Stimulated activated naive CD8-positive, alpha-beta T cell treated with anti-CD3 and anti-CD28 coated beads, Interleukin-15, Interleukin-2, amounts not matched to agents 100 U/mL and 50 U/mL, for 24 hours (primary cell): ENCODE measurements at regions not wholly inside any gene's neighbourhood (a gene's known extent, or its start where the extent isn't known, plus 50 kb on each side); places are given as distances from the start of the nearest gene placed in this dataset.
"Not testable (repeated sequence)": the region's sequence is repeated elsewhere in the genome, so short reads cannot be mapped to it uniquely, and the experiment has no call there.

Experiments
- ATAC-seq: fragments of 150-1000 bp; cut with Tn5 transposase; one replicate; pipeline ENCODE4 v1.10.0; 2021
- DNase-seq: peaks from one replicate; pipeline ENCODE4 v3.0.0; 2021

GRCh38 chr3:31186041-31186440 lies 291.6 kb upstream of the GADL1 start:
- DNase-seq (no peak), ATAC-seq (no peak)

- DNase-seq, result no peak
- no peak for ATAC-seq
Measured at GRCh38 chr3:31187380-31187779, 292.9 kb upstream of the GADL1 start.

GRCh38 chr3:31188112-31188511 lies 293.7 kb upstream of the GADL1 start:
- ATAC-seq (no peak), DNase-seq (no peak)

- DNase-seq (no peak), ATAC-seq (no peak)
Measured at GRCh38 chr3:31189330-31189729, 294.9 kb upstream of the GADL1 start.

GRCh38 chr3:31189971-31190370 lies 295.5 kb upstream of the GADL1 start:
- no peak for DNase-seq

GRCh38 chr3:31191354-31191753 lies 296.9 kb upstream of the GADL1 start:
- ATAC-seq (no peak), DNase-seq (no peak)

More at GRCh38 chr3:31189971-31190370, 295.5 kb upstream of the GADL1 start:
- no peak for ATAC-seq

- DNase-seq (no peak), ATAC-seq (no peak)
Measured at GRCh38 chr3:31193429-31193828, 299.0 kb upstream of the GADL1 start.

- ATAC-seq (no peak), DNase-seq (no peak)
Measured at GRCh38 chr3:31193871-31194270, 299.4 kb upstream of the GADL1 start.

GRCh38 chr3:31196261-31196660 lies 301.8 kb upstream of the GADL1 start:
- no peak for DNase-seq

GRCh38 chr3:31196881-31197364 lies 302.5 kb upstream of the GADL1 start:
- ATAC-seq (no peak), DNase-seq (no peak)

More at GRCh38 chr3:31196261-31196660, 301.8 kb upstream of the GADL1 start:
- no peak for ATAC-seq

GRCh38 chr3:31197941-31198340 lies 303.5 kb upstream of the GADL1 start:
- DNase-seq (no peak), ATAC-seq (no peak)

- DNase-seq, result no peak
- ATAC-seq, result no peak
Measured at GRCh38 chr3:31198890-31199289, 304.4 kb upstream of the GADL1 start.

GRCh38 chr3:31203960-31204795 lies 309.7 kb upstream of the GADL1 start:
- DNase-seq, result no peak
- no peak for ATAC-seq

GRCh38 chr3:31204796-31205056 lies 310.3 kb upstream of the GADL1 start:
- ATAC-seq, DNase-seq: not testable (repeated sequence)

GRCh38 chr3:31210068-31210645 lies 315.7 kb upstream of the GADL1 start:
- DNase-seq (no peak), ATAC-seq (no peak)

- no peak for DNase-seq
- ATAC-seq, result peak; percentile 16
Measured at GRCh38 chr3:31213869-31214486, 318.7 kb upstream of the STT3B start.

GRCh38 chr3:31218082-31218481 lies 314.6 kb upstream of the STT3B start:
- no peak for DNase-seq
- ATAC-seq, result peak; percentile 38

- ATAC-seq (no peak), DNase-seq (no peak)
Measured at GRCh38 chr3:31219131-31219843, 313.4 kb upstream of the STT3B start.

- DNase-seq, result no peak
Measured at GRCh38 chr3:31220431-31220830, 312.3 kb upstream of the STT3B start.

GRCh38 chr3:31223278-31223677 lies 309.4 kb upstream of the STT3B start:
- DNase-seq (no peak), ATAC-seq (no peak)

More at GRCh38 chr3:31220431-31220830, 312.3 kb upstream of the STT3B start:
- no peak for ATAC-seq

GRCh38 chr3:31224936-31225335 lies 307.8 kb upstream of the STT3B start:
- no peak for ATAC-seq
- DNase-seq, result no peak

- ATAC-seq (no peak), DNase-seq (no peak)
Measured at GRCh38 chr3:31225923-31226322, 306.8 kb upstream of the STT3B start.

GRCh38 chr3:31226346-31226745 lies 306.4 kb upstream of the STT3B start:
- DNase-seq, result no peak
- no peak for ATAC-seq
